ENCODE measurements at regions not wholly inside any gene's neighbourhood (a gene's known extent, or its start where the extent isn't known, plus 50 kb on each side); places are given as distances from the start of the nearest gene placed in this dataset.

- H3K27ac Mint-ChIP-seq, result no peak overlapping the region
- Histone ChIP-seq H3K9ac (no peak overlapping the region), H3F3A (ENCODE audit: low read depth) (no peaks in the 10 kb centered on the region), H3K27ac (no peak overlapping the region), H3K4me2 (no peak overlapping the region), H4K20me1 (ENCODE audit: low read depth) (no peaks in the 10 kb centered on the region), H3K4me1 (no peaks in the 10 kb centered on the region), H3K4me3 (no peak overlapping the region), H3K79me2 (ENCODE audit: low read depth) (no peaks in the 10 kb centered on the region), H3K9me3 (ENCODE audit: low read depth) (no peaks in the 10 kb centered on the region), H3K36me3 (no peaks in the 10 kb centered on the region), H3K27me3 (no peaks in the 10 kb centered on the region), H2AFZ (replicated peaks) (no peak overlapping the region)
- no peak for DNase-seq (ENCODE audit: low spot score)
- H3K4me3 Mint-ChIP-seq, result no peak overlapping the region
- no peaks in the 10 kb centered on the region for H3K36me3 Mint-ChIP-seq
- H3K9me3 Mint-ChIP-seq, result peaks cover 6% of the 10 kb centered on the region
- H3K4me1 Mint-ChIP-seq, result peaks cover 7% of the 10 kb centered on the region
- TF ChIP-seq CTCF (IDR thresholded peaks at IDR 0.05) (no peak), EZH2phosphoT487 (IDR thresholded peaks at IDR 0.05) (no peak), EZH2 (IDR thresholded peaks at IDR 0.05) (no peak)
- peaks cover 4% of the 10 kb centered on the region for H3K27me3 Mint-ChIP-seq (ENCODE audit: insufficient read depth, low read depth)
Observed at GRCh38 chr4:14842964-14843630, 159.2 kb upstream of the CPEB2 start.

- no peak overlapping the region for H3K4me2 ChIP-seq
- H2AFZ ChIP-seq (replicated peaks), result no peak overlapping the region
- no peak for DNase-seq (ENCODE audit: low spot score)
- H3K27ac ChIP-seq, result no peak overlapping the region
- H3K36me3 ChIP-seq, result no peaks in the 10 kb centered on the region
- Mint-ChIP-seq H3K4me3 (no peak overlapping the region), H3K27me3 (ENCODE audit: insufficient read depth, low read depth) (peaks cover 4% of the 10 kb centered on the region), H3K27ac (no peak overlapping the region), H3K9me3 (no peaks in the 10 kb centered on the region), H3K36me3 (no peaks in the 10 kb centered on the region), H3K4me1 (peaks cover 7% of the 10 kb centered on the region)
- H3K9ac ChIP-seq, result no peak overlapping the region
- H3K27me3 ChIP-seq, result no peaks in the 10 kb centered on the region
- H3K4me3 ChIP-seq, result no peak overlapping the region
- no peaks in the 10 kb centered on the region for H3K4me1 ChIP-seq
- no peaks in the 10 kb centered on the region for H4K20me1 ChIP-seq (ENCODE audit: low read depth)
- H3F3A ChIP-seq (ENCODE audit: low read depth), result no peaks in the 10 kb centered on the region
- no peaks in the 10 kb centered on the region for H3K9me3 ChIP-seq (ENCODE audit: low read depth)
- no peaks in the 10 kb centered on the region for H3K79me2 ChIP-seq (ENCODE audit: low read depth)
- TF ChIP-seq CTCF (IDR thresholded peaks at IDR 0.05), result no peak
Observed at GRCh38 chr4:14844061-14844460, 158.2 kb upstream of the CPEB2 start.

GRCh38 chr4:14848229-14848628, 154.1 kb upstream of the CPEB2 start:
- Mint-ChIP-seq H3K36me3 (no peaks in the 10 kb centered on the region), H3K27me3 (ENCODE audit: insufficient read depth, low read depth) (peaks cover 2% of the 10 kb centered on the region), H3K9me3 (no peaks in the 10 kb centered on the region), H3K4me1 (peaks cover 7% of the 10 kb centered on the region), H3K27ac (no peak overlapping the region), H3K4me3 (no peak overlapping the region)
- H3K27ac ChIP-seq, result no peak overlapping the region
- no peak for DNase-seq (ENCODE audit: low spot score)
- H3K79me2 ChIP-seq (ENCODE audit: low read depth), result no peaks in the 10 kb centered on the region
- no peak overlapping the region for H3K4me2 ChIP-seq
- no peak overlapping the region for H3K9ac ChIP-seq
- no peak overlapping the region for H3K4me3 ChIP-seq
- no peaks in the 10 kb centered on the region for H3K4me1 ChIP-seq
- no peaks in the 10 kb centered on the region for H3F3A ChIP-seq (ENCODE audit: low read depth)
- TF ChIP-seq EZH2 (IDR thresholded peaks at IDR 0.05) (no peak), CTCF (IDR thresholded peaks at IDR 0.05) (no peak), EZH2phosphoT487 (IDR thresholded peaks at IDR 0.05) (no peak)
- H2AFZ ChIP-seq (replicated peaks), result no peak overlapping the region
- H4K20me1 ChIP-seq (ENCODE audit: low read depth), result no peaks in the 10 kb centered on the region
- no peaks in the 10 kb centered on the region for H3K36me3 ChIP-seq
- H3K9me3 ChIP-seq (ENCODE audit: low read depth), result no peaks in the 10 kb centered on the region
- H3K27me3 ChIP-seq, result no peaks in the 10 kb centered on the region
